GM23338 (cell line): ENCODE measurements at regions not wholly inside any gene's neighbourhood (a gene's known extent, or its start where the extent isn't known, plus 50 kb on each side); places are given as distances from the start of the nearest gene placed in this dataset.

ENCODE experiments used
- CREB1 ChIP-seq: fragments of 250-450 bp; sonication (Bioruptor Pico); IDR thresholded peaks from 2 replicates; pipeline ENCODE4 v1.5.0; 2020; ENCODE audit warnings: low read depth, mild to moderate bottlenecking, moderate library complexity
- EZH2 ChIP-seq: fragments of 200-600 bp; sonication (generic); IDR thresholded peaks from one replicate; pipeline ENCODE4 v1.8.0; 2017; ENCODE audit warnings: antibody characterized with exemption, mild to moderate bottlenecking, low read depth; ENCODE audit not compliant: unreplicated experiment
- POLR2AphosphoS5 ChIP-seq: IDR thresholded peaks from 2 replicates; pipeline ENCODE4 v1.6.1; 2016; ENCODE audit warnings: antibody characterized with exemption, low read depth
- STAT1 ChIP-seq: IDR thresholded peaks from one replicate; pipeline ENCODE4 v1.6.1; 2016; ENCODE audit warnings: antibody characterized with exemption; ENCODE audit not compliant: unreplicated experiment
- ZNF114 ChIP-seq: fragments of 250-450 bp; sonication (Bioruptor Pico); IDR thresholded peaks from 2 replicates; pipeline ENCODE4 v1.5.0; 2020; ENCODE audit warnings: mild to moderate bottlenecking, moderate library complexity
- TF ChIP-seq, protein P1 (sequence below): fragments of 250-450 bp; sonication (Bioruptor Pico); IDR thresholded peaks from 2 replicates; pipeline ENCODE4 v1.5.0; 2020; ENCODE audit warnings: mild to moderate bottlenecking, moderate library complexity
- TF ChIP-seq, protein P2 (sequence below): IDR thresholded peaks from one replicate; pipeline ENCODE4 v1.6.1; 2018; ENCODE audit warnings: antibody characterized with exemption; ENCODE audit not compliant: unreplicated experiment

DNA sequence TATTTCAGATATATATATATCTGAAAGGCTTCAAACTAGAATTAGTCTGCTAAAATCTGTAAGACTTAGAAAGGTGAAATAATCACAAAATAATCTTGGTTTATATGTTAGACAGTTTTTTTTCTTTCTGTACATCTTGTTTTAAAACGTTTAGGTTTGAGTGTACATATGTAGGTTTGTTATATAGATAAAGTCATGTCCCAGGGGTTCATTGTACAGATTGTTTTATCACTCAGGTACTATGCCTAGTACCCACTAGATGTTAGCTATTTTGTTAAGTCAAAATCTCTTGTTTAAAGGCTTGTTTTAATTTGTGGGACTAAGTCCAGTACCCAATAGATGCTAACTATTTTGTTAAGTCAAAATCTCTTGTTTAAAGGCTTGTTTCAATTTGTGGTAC, 1339.0 kb upstream of the CITED2 start (continued):
- TF ChIP-seq, protein P1, sequence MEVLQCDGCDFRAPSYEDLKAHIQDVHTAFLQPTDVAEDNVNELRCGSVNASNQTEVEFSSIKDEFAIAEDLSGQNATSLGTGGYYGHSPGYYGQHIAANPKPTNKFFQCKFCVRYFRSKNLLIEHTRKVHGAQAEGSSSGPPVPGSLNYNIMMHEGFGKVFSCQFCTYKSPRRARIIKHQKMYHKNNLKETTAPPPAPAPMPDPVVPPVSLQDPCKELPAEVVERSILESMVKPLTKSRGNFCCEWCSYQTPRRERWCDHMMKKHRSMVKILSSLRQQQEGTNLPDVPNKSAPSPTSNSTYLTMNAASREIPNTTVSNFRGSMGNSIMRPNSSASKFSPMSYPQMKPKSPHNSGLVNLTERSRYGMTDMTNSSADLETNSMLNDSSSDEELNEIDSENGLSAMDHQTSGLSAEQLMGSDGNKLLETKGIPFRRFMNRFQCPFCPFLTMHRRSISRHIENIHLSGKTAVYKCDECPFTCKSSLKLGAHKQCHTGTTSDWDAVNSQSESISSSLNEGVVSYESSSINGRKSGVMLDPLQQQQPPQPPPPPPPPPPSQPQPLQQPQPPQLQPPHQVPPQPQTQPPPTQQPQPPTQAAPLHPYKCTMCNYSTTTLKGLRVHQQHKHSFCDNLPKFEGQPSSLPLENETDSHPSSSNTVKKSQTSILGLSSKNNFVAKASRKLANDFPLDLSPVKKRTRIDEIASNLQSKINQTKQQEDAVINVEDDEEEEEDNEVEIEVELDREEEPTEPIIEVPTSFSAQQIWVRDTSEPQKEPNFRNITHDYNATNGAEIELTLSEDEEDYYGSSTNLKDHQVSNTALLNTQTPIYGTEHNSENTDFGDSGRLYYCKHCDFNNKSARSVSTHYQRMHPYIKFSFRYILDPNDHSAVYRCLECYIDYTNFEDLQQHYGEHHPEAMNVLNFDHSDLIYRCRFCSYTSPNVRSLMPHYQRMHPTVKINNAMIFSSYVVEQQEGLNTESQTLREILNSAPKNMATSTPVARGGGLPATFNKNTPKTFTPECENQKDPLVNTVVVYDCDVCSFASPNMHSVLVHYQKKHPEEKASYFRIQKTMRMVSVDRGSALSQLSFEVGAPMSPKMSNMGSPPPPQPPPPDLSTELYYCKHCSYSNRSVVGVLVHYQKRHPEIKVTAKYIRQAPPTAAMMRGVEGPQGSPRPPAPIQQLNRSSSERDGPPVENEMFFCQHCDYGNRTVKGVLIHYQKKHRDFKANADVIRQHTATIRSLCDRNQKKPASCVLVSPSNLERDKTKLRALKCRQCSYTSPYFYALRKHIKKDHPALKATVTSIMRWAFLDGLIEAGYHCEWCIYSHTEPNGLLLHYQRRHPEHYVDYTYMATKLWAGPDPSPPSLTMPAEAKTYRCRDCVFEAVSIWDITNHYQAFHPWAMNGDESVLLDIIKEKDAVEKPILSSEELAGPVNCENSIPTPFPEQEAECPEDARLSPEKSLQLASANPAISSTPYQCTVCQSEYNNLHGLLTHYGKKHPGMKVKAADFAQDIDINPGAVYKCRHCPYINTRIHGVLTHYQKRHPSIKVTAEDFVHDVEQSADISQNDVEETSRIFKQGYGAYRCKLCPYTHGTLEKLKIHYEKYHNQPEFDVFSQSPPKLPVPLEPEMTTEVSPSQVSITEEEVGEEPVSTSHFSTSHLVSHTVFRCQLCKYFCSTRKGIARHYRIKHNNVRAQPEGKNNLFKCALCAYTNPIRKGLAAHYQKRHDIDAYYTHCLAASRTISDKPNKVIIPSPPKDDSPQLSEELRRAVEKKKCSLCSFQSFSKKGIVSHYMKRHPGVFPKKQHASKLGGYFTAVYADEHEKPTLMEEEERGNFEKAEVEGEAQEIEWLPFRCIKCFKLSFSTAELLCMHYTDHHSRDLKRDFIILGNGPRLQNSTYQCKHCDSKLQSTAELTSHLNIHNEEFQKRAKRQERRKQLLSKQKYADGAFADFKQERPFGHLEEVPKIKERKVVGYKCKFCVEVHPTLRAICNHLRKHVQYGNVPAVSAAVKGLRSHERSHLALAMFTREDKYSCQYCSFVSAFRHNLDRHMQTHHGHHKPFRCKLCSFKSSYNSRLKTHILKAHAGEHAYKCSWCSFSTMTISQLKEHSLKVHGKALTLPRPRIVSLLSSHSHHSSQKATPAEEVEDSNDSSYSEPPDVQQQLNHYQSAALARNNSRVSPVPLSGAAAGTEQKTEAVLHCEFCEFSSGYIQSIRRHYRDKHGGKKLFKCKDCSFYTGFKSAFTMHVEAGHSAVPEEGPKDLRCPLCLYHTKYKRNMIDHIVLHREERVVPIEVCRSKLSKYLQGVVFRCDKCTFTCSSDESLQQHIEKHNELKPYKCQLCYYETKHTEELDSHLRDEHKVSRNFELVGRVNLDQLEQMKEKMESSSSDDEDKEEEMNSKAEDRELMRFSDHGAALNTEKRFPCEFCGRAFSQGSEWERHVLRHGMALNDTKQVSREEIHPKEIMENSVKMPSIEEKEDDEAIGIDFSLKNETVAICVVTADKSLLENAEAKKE (CRISPR knock-in tag) = no peak
- no peak for TF ChIP-seq ZNF114 (CRISPR knock-in tag)
- TF ChIP-seq CREB1 (CRISPR knock-in tag) = no peak
- TF ChIP-seq POLR2AphosphoS5 = no peak
- TF ChIP-seq STAT1 = no peak
- TF ChIP-seq, protein P2, sequence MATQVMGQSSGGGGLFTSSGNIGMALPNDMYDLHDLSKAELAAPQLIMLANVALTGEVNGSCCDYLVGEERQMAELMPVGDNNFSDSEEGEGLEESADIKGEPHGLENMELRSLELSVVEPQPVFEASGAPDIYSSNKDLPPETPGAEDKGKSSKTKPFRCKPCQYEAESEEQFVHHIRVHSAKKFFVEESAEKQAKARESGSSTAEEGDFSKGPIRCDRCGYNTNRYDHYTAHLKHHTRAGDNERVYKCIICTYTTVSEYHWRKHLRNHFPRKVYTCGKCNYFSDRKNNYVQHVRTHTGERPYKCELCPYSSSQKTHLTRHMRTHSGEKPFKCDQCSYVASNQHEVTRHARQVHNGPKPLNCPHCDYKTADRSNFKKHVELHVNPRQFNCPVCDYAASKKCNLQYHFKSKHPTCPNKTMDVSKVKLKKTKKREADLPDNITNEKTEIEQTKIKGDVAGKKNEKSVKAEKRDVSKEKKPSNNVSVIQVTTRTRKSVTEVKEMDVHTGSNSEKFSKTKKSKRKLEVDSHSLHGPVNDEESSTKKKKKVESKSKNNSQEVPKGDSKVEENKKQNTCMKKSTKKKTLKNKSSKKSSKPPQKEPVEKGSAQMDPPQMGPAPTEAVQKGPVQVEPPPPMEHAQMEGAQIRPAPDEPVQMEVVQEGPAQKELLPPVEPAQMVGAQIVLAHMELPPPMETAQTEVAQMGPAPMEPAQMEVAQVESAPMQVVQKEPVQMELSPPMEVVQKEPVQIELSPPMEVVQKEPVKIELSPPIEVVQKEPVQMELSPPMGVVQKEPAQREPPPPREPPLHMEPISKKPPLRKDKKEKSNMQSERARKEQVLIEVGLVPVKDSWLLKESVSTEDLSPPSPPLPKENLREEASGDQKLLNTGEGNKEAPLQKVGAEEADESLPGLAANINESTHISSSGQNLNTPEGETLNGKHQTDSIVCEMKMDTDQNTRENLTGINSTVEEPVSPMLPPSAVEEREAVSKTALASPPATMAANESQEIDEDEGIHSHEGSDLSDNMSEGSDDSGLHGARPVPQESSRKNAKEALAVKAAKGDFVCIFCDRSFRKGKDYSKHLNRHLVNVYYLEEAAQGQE = no peak
- TF ChIP-seq EZH2 = no peak
